Breast epithelium (tissue), 3 donors: ENCODE measurements at regions not wholly inside any gene's neighbourhood (a gene's known extent, or its start where the extent isn't known, plus 50 kb on each side); places are given as distances from the start of the nearest gene placed in this dataset.

Source experiments
- POLR2A ChIP-seq: fragments of 450-650 bp; IDR thresholded peaks from one replicate; pipeline ENCODE4 v1.6.1; 2016; ENCODE audit warnings: antibody characterized with exemption, mild to moderate bottlenecking, moderate library complexity
- POLR2AphosphoS5 ChIP-seq, 3 donors: sonication (generic); formaldehyde crosslinking; IDR thresholded peaks; one replicate each; pipeline ENCODE4 v1.6.1; 2017; ENCODE audit warnings: antibody characterized with exemption in 3 of 3
- TF ChIP-seq, protein P1 (sequence below), 3 donors: fragments of 450-650 bp; IDR thresholded peaks; one replicate each; pipeline ENCODE4 v1.5.1; 2016 to 2017; ENCODE audit warnings: antibody characterized with exemption in 3 of 3, mild to moderate bottlenecking in 3 of 3, moderate library complexity in 3 of 3

- TF ChIP-seq, protein P1, sequence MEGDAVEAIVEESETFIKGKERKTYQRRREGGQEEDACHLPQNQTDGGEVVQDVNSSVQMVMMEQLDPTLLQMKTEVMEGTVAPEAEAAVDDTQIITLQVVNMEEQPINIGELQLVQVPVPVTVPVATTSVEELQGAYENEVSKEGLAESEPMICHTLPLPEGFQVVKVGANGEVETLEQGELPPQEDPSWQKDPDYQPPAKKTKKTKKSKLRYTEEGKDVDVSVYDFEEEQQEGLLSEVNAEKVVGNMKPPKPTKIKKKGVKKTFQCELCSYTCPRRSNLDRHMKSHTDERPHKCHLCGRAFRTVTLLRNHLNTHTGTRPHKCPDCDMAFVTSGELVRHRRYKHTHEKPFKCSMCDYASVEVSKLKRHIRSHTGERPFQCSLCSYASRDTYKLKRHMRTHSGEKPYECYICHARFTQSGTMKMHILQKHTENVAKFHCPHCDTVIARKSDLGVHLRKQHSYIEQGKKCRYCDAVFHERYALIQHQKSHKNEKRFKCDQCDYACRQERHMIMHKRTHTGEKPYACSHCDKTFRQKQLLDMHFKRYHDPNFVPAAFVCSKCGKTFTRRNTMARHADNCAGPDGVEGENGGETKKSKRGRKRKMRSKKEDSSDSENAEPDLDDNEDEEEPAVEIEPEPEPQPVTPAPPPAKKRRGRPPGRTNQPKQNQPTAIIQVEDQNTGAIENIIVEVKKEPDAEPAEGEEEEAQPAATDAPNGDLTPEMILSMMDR (IDR thresholded peaks at IDR 0.05), result no peak
- no peak for TF ChIP-seq POLR2A
- no peak for TF ChIP-seq POLR2AphosphoS5 (IDR thresholded peaks at IDR 0.05)
Observed at GRCh38 chr6:19472153-19472552, 365.0 kb upstream of the ID4 start.
